ENCODE measurements at regions not wholly inside any gene's neighbourhood (a gene's known extent, or its start where the extent isn't known, plus 50 kb on each side); places are given as distances from the start of the nearest gene placed in this dataset.

DNA sequence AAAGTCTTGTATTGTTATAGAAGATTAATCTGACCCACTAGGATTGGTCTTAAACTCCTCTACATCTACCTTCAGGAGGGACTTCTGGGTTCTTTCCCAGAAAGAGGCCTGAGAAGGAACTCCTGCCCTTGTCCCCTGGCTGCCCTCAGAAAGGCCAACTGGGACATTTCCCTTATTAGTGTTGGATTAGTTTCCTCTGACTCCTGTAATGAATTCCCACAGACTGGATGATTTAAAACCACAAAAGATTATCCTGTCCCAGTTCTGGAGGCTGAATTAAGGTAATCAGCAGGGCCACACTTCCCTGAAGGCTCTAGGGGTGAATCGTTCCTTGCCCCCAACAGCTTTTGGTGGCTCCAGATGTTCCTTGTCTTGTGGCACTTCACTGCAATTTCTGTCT lies 102.8 kb upstream of the NMNAT3 start:
- Histone ChIP-seq H3K4me1 (ENCODE audit: control insufficient read depth, insufficient read depth, low read length) (no peaks in the 10 kb centered on the region), H3K27ac (ENCODE audit: extremely low read depth, low read depth, low read length) (no peak overlapping the region), H3K4me3 (ENCODE audit: low read depth, low read length) (no peak overlapping the region), H3K9me3 (ENCODE audit: control insufficient read depth, insufficient read depth, low read depth, low read length) (no peaks in the 10 kb centered on the region), H3K36me3 (ENCODE audit: control insufficient read depth in 2 of 2, insufficient read depth in 1 of 2, low read length in 2 of 2) (no peaks in the 10 kb centered on the region)
- POLR2A ChIA-PET, result no interaction called here
- CTCF ChIA-PET, result no interaction called here
- TF ChIP-seq, protein P1, sequence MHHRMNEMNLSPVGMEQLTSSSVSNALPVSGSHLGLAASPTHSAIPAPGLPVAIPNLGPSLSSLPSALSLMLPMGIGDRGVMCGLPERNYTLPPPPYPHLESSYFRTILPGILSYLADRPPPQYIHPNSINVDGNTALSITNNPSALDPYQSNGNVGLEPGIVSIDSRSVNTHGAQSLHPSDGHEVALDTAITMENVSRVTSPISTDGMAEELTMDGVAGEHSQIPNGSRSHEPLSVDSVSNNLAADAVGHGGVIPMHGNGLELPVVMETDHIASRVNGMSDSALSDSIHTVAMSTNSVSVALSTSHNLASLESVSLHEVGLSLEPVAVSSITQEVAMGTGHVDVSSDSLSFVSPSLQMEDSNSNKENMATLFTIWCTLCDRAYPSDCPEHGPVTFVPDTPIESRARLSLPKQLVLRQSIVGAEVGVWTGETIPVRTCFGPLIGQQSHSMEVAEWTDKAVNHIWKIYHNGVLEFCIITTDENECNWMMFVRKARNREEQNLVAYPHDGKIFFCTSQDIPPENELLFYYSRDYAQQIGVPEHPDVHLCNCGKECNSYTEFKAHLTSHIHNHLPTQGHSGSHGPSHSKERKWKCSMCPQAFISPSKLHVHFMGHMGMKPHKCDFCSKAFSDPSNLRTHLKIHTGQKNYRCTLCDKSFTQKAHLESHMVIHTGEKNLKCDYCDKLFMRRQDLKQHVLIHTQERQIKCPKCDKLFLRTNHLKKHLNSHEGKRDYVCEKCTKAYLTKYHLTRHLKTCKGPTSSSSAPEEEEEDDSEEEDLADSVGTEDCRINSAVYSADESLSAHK (tag by site-specific recombination; IDR thresholded peaks at IDR 0.05), result no peak
- TF ChIP-seq ZBTB8A (tag by site-specific recombination; IDR thresholded peaks at IDR 0.05) (no peak), ZNF571 (tag by site-specific recombination; IDR thresholded peaks at IDR 0.05) (no peak), ZNF670 (tag by site-specific recombination; IDR thresholded peaks at IDR 0.05; ENCODE audit: low read depth) (no peak), ZNF530 (tag by site-specific recombination; IDR thresholded peaks at IDR 0.05; ENCODE audit: low read depth) (no peak), ZFP41 (tag by site-specific recombination; IDR thresholded peaks at IDR 0.05; ENCODE audit: borderline replicate concordance) (no peak), ZNF777 (tag by site-specific recombination; IDR thresholded peaks at IDR 0.05; ENCODE audit: borderline replicate concordance) (no peak), ZNF211 (tag by site-specific recombination; IDR thresholded peaks at IDR 0.05; ENCODE audit: low read depth) (no peak), ZNF155 (tag by site-specific recombination; IDR thresholded peaks at IDR 0.05) (no peak), ZNF174 (tag by site-specific recombination; IDR thresholded peaks at IDR 0.05) (no peak), TCF7L2 (IDR thresholded peaks at IDR 0.05; ENCODE audit: borderline replicate concordance, low read depth, low read length) (no peak), ZNF2 (tag by site-specific recombination; IDR thresholded peaks at IDR 0.05) (no peak), ZNF521 (tag by site-specific recombination; IDR thresholded peaks at IDR 0.05) (no peak), ZIC2 (tag by site-specific recombination; IDR thresholded peaks at IDR 0.05) (no peak), ZBTB20 (tag by site-specific recombination; IDR thresholded peaks at IDR 0.05) (no peak), RBAK (tag by site-specific recombination; IDR thresholded peaks at IDR 0.05) (no peak), YY2 (tag by site-specific recombination; IDR thresholded peaks at IDR 0.05) (no peak), KLF7 (tag by site-specific recombination; IDR thresholded peaks at IDR 0.05; ENCODE audit: borderline replicate concordance) (no peak), ZNF391 (tag by site-specific recombination; IDR thresholded peaks at IDR 0.05; ENCODE audit: borderline replicate concordance, low read depth) (no peak)
- TF ChIP-seq, protein P2, sequence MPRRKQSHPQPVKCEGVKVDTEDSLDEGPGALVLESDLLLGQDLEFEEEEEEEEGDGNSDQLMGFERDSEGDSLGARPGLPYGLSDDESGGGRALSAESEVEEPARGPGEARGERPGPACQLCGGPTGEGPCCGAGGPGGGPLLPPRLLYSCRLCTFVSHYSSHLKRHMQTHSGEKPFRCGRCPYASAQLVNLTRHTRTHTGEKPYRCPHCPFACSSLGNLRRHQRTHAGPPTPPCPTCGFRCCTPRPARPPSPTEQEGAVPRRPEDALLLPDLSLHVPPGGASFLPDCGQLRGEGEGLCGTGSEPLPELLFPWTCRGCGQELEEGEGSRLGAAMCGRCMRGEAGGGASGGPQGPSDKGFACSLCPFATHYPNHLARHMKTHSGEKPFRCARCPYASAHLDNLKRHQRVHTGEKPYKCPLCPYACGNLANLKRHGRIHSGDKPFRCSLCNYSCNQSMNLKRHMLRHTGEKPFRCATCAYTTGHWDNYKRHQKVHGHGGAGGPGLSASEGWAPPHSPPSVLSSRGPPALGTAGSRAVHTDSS (tag by site-specific recombination; IDR thresholded peaks at IDR 0.05), result no peak

GRCh38 chr3:139778682-139779233 lies 101.0 kb upstream of the NMNAT3 start:
- POLR2A ChIA-PET, result no interaction called here
- TF ChIP-seq ZNF223 (tag by site-specific recombination; IDR thresholded peaks at IDR 0.05), result no peak
- no peak for TF ChIP-seq ZNF174 (tag by site-specific recombination; IDR thresholded peaks at IDR 0.05)
- no peak for TF ChIP-seq ELK4 (IDR thresholded peaks at IDR 0.05; ENCODE audit: borderline replicate concordance, low read depth, low read length)
- no peak for TF ChIP-seq ZNF621 (tag by site-specific recombination; IDR thresholded peaks at IDR 0.05)
- TF ChIP-seq ZNF626 (tag by site-specific recombination; IDR thresholded peaks at IDR 0.05), result no peak
- no peak for TF ChIP-seq ZNF768 (tag by site-specific recombination; IDR thresholded peaks at IDR 0.05)
- TF ChIP-seq ZNF280C (tag by site-specific recombination; IDR thresholded peaks at IDR 0.05), result no peak
- no peak for TF ChIP-seq ZNF701 (tag by site-specific recombination; IDR thresholded peaks at IDR 0.05)
- TF ChIP-seq ZNF561 (tag by site-specific recombination; IDR thresholded peaks at IDR 0.05; ENCODE audit: borderline replicate concordance), result no peak
- no peak for TF ChIP-seq ZNF792 (tag by site-specific recombination; IDR thresholded peaks at IDR 0.05)
- TF ChIP-seq YY1 (tag by site-specific recombination; IDR thresholded peaks at IDR 0.05), result no peak
- CTCF ChIA-PET, result no interaction called here
- Histone ChIP-seq H3K36me3 (ENCODE audit: control insufficient read depth in 2 of 2, insufficient read depth in 1 of 2, low read length in 2 of 2) (no peaks in the 10 kb centered on the region), H3K27ac (ENCODE audit: extremely low read depth, low read depth, low read length) (no peak overlapping the region), H3K4me3 (ENCODE audit: low read depth, low read length) (no peak overlapping the region), H3K9me3 (ENCODE audit: control insufficient read depth, insufficient read depth, low read depth, low read length) (no peaks in the 10 kb centered on the region), H3K4me1 (ENCODE audit: control insufficient read depth, insufficient read depth, low read length) (no peaks in the 10 kb centered on the region; the same call in 1 of the 2 replicates)

Data from HEK293 (cell line).